ENCODE measurements at regions not wholly inside any gene's neighbourhood (a gene's known extent, or its start where the extent isn't known, plus 50 kb on each side); places are given as distances from the start of the nearest gene placed in this dataset.

DNA sequence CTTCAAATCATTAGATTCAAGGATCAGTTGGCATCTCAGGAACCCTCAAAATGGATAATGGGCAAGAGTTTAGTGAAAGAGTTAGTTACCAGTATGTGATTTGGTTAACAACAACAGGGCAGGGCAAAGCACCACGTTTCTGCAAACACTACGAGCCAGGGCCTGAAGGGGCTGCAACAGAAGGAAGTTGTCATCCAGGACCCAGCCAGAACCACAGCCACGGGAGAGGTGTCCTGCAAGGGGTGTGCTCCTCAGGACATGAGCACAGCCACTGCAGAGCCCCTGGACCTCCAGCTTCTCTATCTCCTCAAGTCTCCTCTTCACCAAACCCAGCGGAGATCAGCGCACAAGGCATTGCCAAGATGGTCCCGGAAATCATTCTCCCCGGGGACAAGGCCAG, 173.3 kb upstream of the PIEZO2 start:
- TF ChIP-seq SMC3 (IDR thresholded peaks at IDR 0.05; ENCODE audit: low read length) (no peak), MTA3 (CRISPR knock-in tag; IDR thresholded peaks at IDR 0.05) (no peak), CHD2 (IDR thresholded peaks at IDR 0.05; ENCODE audit: low read depth, low read length) (no peak), ZNF644 (CRISPR knock-in tag; IDR thresholded peaks at IDR 0.05; ENCODE audit: low read depth) (no peak), RXRA (CRISPR knock-in tag; IDR thresholded peaks at IDR 0.05) (no peak), JUND (CRISPR knock-in tag; IDR thresholded peaks at IDR 0.05) (no peak), ZNF547 (CRISPR knock-in tag; IDR thresholded peaks at IDR 0.05) (no peak), NBN (conservative IDR thresholded peaks at IDR 0.05) (no peak)
- TF ChIP-seq, protein P1, sequence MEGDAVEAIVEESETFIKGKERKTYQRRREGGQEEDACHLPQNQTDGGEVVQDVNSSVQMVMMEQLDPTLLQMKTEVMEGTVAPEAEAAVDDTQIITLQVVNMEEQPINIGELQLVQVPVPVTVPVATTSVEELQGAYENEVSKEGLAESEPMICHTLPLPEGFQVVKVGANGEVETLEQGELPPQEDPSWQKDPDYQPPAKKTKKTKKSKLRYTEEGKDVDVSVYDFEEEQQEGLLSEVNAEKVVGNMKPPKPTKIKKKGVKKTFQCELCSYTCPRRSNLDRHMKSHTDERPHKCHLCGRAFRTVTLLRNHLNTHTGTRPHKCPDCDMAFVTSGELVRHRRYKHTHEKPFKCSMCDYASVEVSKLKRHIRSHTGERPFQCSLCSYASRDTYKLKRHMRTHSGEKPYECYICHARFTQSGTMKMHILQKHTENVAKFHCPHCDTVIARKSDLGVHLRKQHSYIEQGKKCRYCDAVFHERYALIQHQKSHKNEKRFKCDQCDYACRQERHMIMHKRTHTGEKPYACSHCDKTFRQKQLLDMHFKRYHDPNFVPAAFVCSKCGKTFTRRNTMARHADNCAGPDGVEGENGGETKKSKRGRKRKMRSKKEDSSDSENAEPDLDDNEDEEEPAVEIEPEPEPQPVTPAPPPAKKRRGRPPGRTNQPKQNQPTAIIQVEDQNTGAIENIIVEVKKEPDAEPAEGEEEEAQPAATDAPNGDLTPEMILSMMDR (CRISPR knock-in tag; IDR thresholded peaks at IDR 0.05), result no peak
- TF ChIP-seq, protein P2, sequence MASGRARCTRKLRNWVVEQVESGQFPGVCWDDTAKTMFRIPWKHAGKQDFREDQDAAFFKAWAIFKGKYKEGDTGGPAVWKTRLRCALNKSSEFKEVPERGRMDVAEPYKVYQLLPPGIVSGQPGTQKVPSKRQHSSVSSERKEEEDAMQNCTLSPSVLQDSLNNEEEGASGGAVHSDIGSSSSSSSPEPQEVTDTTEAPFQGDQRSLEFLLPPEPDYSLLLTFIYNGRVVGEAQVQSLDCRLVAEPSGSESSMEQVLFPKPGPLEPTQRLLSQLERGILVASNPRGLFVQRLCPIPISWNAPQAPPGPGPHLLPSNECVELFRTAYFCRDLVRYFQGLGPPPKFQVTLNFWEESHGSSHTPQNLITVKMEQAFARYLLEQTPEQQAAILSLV (CRISPR knock-in tag; IDR thresholded peaks at IDR 0.05; ENCODE audit: borderline replicate concordance), result no peak
- TF ChIP-seq, protein P3, sequence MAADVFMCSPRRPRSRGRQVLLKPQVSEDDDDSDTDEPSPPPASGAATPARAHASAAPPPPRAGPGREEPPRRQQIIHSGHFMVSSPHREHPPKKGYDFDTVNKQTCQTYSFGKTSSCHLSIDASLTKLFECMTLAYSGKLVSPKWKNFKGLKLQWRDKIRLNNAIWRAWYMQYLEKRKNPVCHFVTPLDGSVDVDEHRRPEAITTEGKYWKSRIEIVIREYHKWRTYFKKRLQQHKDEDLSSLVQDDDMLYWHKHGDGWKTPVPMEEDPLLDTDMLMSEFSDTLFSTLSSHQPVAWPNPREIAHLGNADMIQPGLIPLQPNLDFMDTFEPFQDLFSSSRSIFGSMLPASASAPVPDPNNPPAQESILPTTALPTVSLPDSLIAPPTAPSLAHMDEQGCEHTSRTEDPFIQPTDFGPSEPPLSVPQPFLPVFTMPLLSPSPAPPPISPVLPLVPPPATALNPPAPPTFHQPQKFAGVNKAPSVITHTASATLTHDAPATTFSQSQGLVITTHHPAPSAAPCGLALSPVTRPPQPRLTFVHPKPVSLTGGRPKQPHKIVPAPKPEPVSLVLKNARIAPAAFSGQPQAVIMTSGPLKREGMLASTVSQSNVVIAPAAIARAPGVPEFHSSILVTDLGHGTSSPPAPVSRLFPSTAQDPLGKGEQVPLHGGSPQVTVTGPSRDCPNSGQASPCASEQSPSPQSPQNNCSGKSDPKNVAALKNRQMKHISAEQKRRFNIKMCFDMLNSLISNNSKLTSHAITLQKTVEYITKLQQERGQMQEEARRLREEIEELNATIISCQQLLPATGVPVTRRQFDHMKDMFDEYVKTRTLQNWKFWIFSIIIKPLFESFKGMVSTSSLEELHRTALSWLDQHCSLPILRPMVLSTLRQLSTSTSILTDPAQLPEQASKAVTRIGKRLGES (CRISPR knock-in tag; IDR thresholded peaks at IDR 0.05; ENCODE audit: borderline replicate concordance), result no peak
